IMR-90 (cell line): ENCODE measurements at regions not wholly inside any gene's neighbourhood (a gene's known extent, or its start where the extent isn't known, plus 50 kb on each side); places are given as distances from the start of the nearest gene placed in this dataset.

Experiments
- ATAC-seq: fragments of 200-7000 bp; cut with Tn5 transposase; 2 replicates; pipeline ENCODE4 v1.9.1; 2020; ENCODE audit warnings: low read depth, mild to moderate bottlenecking, moderate library complexity
- BruUV-seq: library from RNA; stranded (reverse); fragments of 400-500 nt; replicated peaks from 2 replicates; lab custom pipeline; 2021; lab: Mats Ljungman, UMichigan
- CTCF ChIA-PET: fragments of 300-600 bp; formaldehyde crosslinking; extraction: SDS; loops from one replicate; lab custom pipeline; 2021; ENCODE audit warnings: antibody characterized with exemption; lab: Yijun Ruan, JAX
- POLR2A ChIA-PET: fragments of 300-600 bp; sonication (Branson Sonifier 250); formaldehyde crosslinking; loops from one replicate; lab custom pipeline; 2022; ENCODE audit warnings: antibody characterized with exemption; ENCODE audit not compliant: unreplicated experiment; lab: Charles Lee
- DNase-seq: peaks from one replicate; pipeline ENCODE4 v3.0.0; 2013
- H2AFZ ChIP-seq: replicated peaks from 2 replicates; pipeline ENCODE3; 2013; ENCODE audit warnings: low read length, mild to moderate bottlenecking; ENCODE audit not compliant: poor library complexity
- H2AK5ac ChIP-seq: 2 replicates; pipeline ENCODE4 v1.6.1; 2013; ENCODE audit warnings: low read depth, low read length, inconsistent platforms
- H2AK9ac ChIP-seq: replicated peaks from 2 replicates; pipeline ENCODE3; 2013; ENCODE audit warnings: mild to moderate bottlenecking, low read depth, low read length, moderate library complexity; ENCODE audit not compliant: poor library complexity
- H2BK120ac ChIP-seq: 2 replicates; pipeline ENCODE4 v1.6.1; 2013; ENCODE audit warnings: low read depth, low read length, inconsistent platforms
- H2BK15ac ChIP-seq: 3 replicates; pipeline ENCODE4 v1.6.1; 2013; ENCODE audit warnings: low read depth, low read length, inconsistent platforms
- H2BK20ac ChIP-seq: 2 replicates; pipeline ENCODE4 v1.6.1; 2013; ENCODE audit warnings: low read depth, mild to moderate bottlenecking, inconsistent platforms, low read length, moderate library complexity
- H2BK5ac ChIP-seq: 2 replicates; pipeline ENCODE4 v1.6.1; 2013; ENCODE audit warnings: mild to moderate bottlenecking, low read depth, low read length, inconsistent platforms; ENCODE audit not compliant: poor library complexity, severe bottlenecking
- H3K14ac ChIP-seq: replicated peaks from 2 replicates; pipeline ENCODE4 v1.6.1; 2013; ENCODE audit warnings: low read depth, low read length, inconsistent platforms
- H3K18ac ChIP-seq: 2 replicates; pipeline ENCODE4 v1.6.1; 2013; ENCODE audit warnings: low read depth, low read length, control low read depth
- H3K23ac ChIP-seq: 2 replicates; pipeline ENCODE4 v1.6.1; 2013; ENCODE audit warnings: low read depth, low read length, inconsistent platforms
- H3K27ac ChIP-seq: 2 replicates; pipeline ENCODE4 v1.5.1; 2013; ENCODE audit warnings: mild to moderate bottlenecking, control low read depth, low read length; ENCODE audit not compliant: insufficient read depth
- H3K27me3 ChIP-seq: 2 replicates; pipeline ENCODE4 v1.6.1; 2013; ENCODE audit warnings: low read length; ENCODE audit not compliant: control insufficient read depth, insufficient read depth
- H3K36me3 ChIP-seq: 2 replicates; pipeline ENCODE4 v1.6.1; 2013; ENCODE audit warnings: low read length, mixed read lengths; ENCODE audit not compliant: control insufficient read depth, insufficient read depth
- H3K4ac ChIP-seq: 2 replicates; pipeline ENCODE4 v1.6.1; 2013; ENCODE audit warnings: low read depth, low read length, inconsistent platforms
- H3K4me1 ChIP-seq: 2 replicates; pipeline ENCODE4 v1.6.1; 2013; ENCODE audit warnings: low read length, mixed read lengths; ENCODE audit not compliant: control insufficient read depth, insufficient read depth
- H3K4me2 ChIP-seq: 2 replicates; pipeline ENCODE4 v1.6.1; 2013; ENCODE audit warnings: low read depth, mild to moderate bottlenecking, control low read depth, low read length, moderate library complexity
- H3K4me3 ChIP-seq: 2 replicates; pipeline ENCODE4 v1.5.1; 2013; ENCODE audit warnings: low read depth, mild to moderate bottlenecking, control low read depth, low read length, moderate library complexity; ENCODE audit not compliant: insufficient read depth
- H3K56ac ChIP-seq: 2 replicates; pipeline ENCODE4 v1.6.1; 2013; ENCODE audit warnings: low read length, inconsistent platforms; ENCODE audit not compliant: insufficient read depth; ENCODE audit errors: extremely low read depth
- H3K79me1 ChIP-seq, 2 experiments: 2 replicates each; pipeline ENCODE4 v1.6.1; 2013; ENCODE audit warnings: low read length in 2 of 2, inconsistent platforms in 1 of 2, low read depth in 1 of 2
- H3K9ac ChIP-seq: 2 replicates; pipeline ENCODE4 v1.6.1; 2013; ENCODE audit warnings: low read depth, low read length, control low read depth
- H3K9me1 ChIP-seq: 2 replicates; pipeline ENCODE4 v1.6.1; 2013; ENCODE audit warnings: low read length, inconsistent platforms; ENCODE audit not compliant: insufficient read depth
- H3K9me3 ChIP-seq: 2 replicates; pipeline ENCODE4 v1.6.1; 2013; ENCODE audit warnings: low read length; ENCODE audit not compliant: control insufficient read depth, insufficient read depth
- H4K20me1 ChIP-seq: 2 replicates; pipeline ENCODE4 v1.6.1; 2013; ENCODE audit warnings: low read length, inconsistent platforms; ENCODE audit not compliant: insufficient read depth
- H4K5ac ChIP-seq: 2 replicates; pipeline ENCODE4 v1.6.1; 2013; ENCODE audit warnings: mild to moderate bottlenecking, low read depth, low read length, control low read depth
- H4K8ac ChIP-seq, 2 experiments: 2 replicates each; pipeline ENCODE4 v1.6.1; 2013; ENCODE audit warnings: low read depth in 2 of 2, low read length in 2 of 2, control low read depth in 1 of 2, inconsistent platforms in 1 of 2
- H4K91ac ChIP-seq: 2 replicates; pipeline ENCODE4 v1.6.1; 2013; ENCODE audit warnings: low read depth, low read length, inconsistent platforms; ENCODE audit not compliant: insufficient read depth
- CEBPB ChIP-seq: IDR thresholded peaks from 2 replicates; pipeline ENCODE4 v1.6.1; 2012; ENCODE audit warnings: low read depth, low read length, improper control_type of control experiment
- FOS ChIP-seq: fragments of 150-350 bp; IDR thresholded peaks from 2 replicates; pipeline ENCODE4 v1.6.1; 2016; ENCODE audit warnings: low read depth, low read length
- WGBS, 2 experiments: methylation state at CpG; one replicate each; pipeline versions ENCODE4 v1.1.5 to v1.1.7; 2013; ENCODE audit warnings: missing lambda C conversion rate in 2 of 2; ENCODE audit not compliant: insufficient read length in 1 of 2; ENCODE audit errors: extremely low coverage in 2 of 2; 5-methylcytosine and 5-hydroxymethylcytosine counted together
- dilution Hi-C: fragments of 300-500 bp; cut with HindIII; formaldehyde crosslinking; loops from one replicate; pipeline ENCODE4 v1.14.3; 2018; ENCODE audit warnings: low sequenced_read_pairs; ENCODE audit not compliant: unreplicated experiment
- in situ Hi-C: fragments of 300-500 bp; cut with MboI; formaldehyde crosslinking; loops from 3 replicates; pipeline ENCODE4 v1.14.3; 2019; ENCODE audit warnings: low sequenced_read_pairs, inconsistent platforms, mixed read lengths
- intact Hi-C: fragments of 100-400 bp; cut with micrococcal nuclease; formaldehyde crosslinking; loops from 2 replicates; pipeline ENCODE4 v1.10.0; 2022

DNA sequence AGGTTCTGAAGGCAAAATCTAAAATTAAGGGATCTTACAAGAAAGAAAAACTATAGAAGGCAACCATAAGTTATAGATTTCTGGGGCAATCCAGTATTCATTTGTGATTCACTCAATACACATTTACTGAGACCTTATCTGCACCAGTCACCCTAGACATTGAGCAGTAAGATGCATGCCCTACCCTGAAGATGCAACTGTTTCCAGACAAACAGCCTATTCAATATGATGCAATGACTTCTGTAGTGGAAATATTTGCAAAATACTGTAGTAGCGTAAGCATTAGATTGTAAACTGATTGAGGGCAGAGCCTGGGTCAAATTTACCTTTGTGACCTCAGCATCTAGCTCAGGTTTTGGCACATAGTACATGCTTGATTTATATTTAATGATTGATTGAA, 256.2 kb upstream of the ACTBL2 start:
- CTCF ChIA-PET, result no interaction called here
- Histone ChIP-seq H3K27ac (no peak overlapping the region), H3K9ac (no peak overlapping the region), H2BK15ac (no peak overlapping the region), H3K23ac (no peak overlapping the region), H2AK5ac (no peak overlapping the region), H3K4me3 (no peak overlapping the region), H3K4ac (no peak overlapping the region), H2BK120ac (0 out of 2 replicates have a peak overlapping the region, but pooled peaks have one; percentile 33), H3K4me2 (no peak overlapping the region), H3K9me3 (no peaks in the 10 kb centered on the region), H4K20me1 (no peaks in the 10 kb centered on the region), H2AFZ (no peak overlapping the region), H2BK20ac (0 out of 2 replicates have a peak overlapping the region, but pooled peaks have one; percentile 30), H3K27me3 (no peaks in the 10 kb centered on the region), H3K56ac (no peak overlapping the region), H2BK5ac (no peak overlapping the region), H3K4me1 (peaks cover 25% of the 10 kb centered on the region), H4K5ac (no peak overlapping the region), H4K91ac (no peak overlapping the region), H3K9me1 (peaks cover 4% of the 10 kb centered on the region), H4K8ac (0 out of 4 replicates have a peak overlapping the region, but pooled peaks of 1 of the 2 experiments have one; percentile 28), H3K18ac (peak overlapping the region; percentile 28; the same call in 1 of the 2 replicates), H3K79me1 (no peaks in the 10 kb centered on the region), H3K36me3 (no peaks in the 10 kb centered on the region), H3K14ac (no peak overlapping the region), H2AK9ac (no peak overlapping the region)
- no CpG with 5 or more reads among the region's 1 CpG for WGBS, 2 experiments
- dilution Hi-C loops (no loop called here), intact Hi-C loops (no loop called here), in situ Hi-C loops (no loop called here)
- TF ChIP-seq CEBPB (peak; percentile 70), FOS (no peak)
- DNase-seq (no peak), ATAC-seq (no peak)
- POLR2A ChIA-PET, result no interaction called here
- no TSS peak for BruUV-seq
